NCI-H748 (cell line): ENCODE measurements at regions not wholly inside any gene's neighbourhood (a gene's known extent, or its start where the extent isn't known, plus 50 kb on each side); places are given as distances from the start of the nearest gene placed in this dataset.
A peak's percentile ranks its signal among the peaks of the same experiment; 100 is the strongest.

Experiments used
- DNase-seq: peaks from one replicate; lab custom pipeline; 2025; ENCODE audit not compliant: unreplicated experiment; lab: John Stamatoyannopoulos, UW

- DNase-seq = no peak
These were observed 108.2 kb downstream of the LYPLAL1 start for GRCh38 chr1:219281831-219282230.

DNA sequence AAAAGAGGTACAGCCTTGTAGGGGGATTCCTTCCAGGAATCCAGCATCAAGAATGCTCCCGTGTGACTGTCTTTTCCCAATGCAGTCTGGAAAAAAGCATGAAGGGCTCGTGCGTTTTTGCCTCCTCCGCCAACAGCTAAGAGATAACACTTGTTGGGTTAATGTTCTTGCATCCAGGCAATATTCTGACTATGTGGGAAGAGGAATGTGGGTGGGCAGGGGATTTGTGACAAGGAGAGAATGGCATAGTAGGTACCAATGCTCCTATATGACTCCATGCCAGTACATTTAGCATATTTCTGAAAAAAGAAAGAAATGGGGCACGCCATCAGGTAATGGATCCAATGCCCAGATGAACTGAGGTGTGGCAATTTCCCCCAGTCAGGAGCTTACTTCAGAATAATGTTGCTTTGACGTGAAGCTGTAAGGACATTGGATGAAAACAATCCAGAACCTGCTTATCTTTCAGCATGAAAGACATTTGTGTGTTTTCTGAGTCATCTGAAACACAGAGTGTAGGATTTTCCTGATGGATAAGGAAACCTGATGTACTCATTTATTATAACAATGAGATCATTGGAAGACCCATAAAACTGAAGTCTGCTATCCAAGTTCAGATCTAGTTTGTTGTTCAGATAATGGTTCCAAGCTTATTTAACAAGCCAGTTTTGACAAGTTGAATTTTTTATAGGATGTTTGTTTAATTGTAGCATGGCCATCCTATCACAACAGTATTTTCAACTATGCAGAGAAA is 105.5 kb downstream of the LYPLAL1 start:
- DNase-seq = no peak

GRCh38 chr1:219278288-219278687 is 104.6 kb downstream of the LYPLAL1 start:
- DNase-seq = no peak

DNA sequence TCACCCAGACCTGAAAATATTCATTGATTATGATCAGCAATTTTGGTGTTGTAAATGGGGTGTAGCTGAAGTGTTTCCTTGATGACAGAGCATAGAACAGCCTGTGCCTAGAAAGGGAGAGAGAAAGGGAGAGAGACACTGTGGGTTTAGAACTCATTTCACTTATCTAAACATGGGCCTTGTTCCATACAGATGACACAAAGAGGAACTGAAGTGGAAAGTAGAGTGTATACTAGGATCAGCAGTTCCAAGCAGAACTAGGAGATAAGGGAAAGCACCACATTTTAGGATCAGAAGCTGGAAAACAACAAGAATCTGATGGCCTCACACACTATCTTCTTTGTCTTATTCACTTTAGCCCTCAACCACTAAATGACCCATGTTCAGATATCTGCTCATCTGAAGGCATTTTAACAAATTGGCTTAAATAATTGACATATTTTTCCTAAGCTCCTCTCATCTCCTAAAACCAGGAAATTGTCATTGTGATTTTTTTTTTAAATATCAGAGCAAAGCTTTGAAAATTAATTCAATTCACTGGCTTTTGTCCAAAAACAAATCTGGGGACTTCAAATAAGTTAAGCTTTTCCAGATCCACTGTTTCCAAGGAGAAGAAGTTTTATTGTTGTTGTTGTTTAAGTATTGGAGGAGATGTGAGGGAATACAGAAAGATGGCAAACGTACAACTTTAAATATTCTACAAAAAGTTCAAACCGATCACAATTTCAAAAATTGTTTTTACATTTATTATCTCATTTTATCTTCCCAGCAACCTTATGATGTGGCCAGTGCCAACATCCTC is 103.8 kb downstream of the LYPLAL1 start:
- DNase-seq = no peak

DNA sequence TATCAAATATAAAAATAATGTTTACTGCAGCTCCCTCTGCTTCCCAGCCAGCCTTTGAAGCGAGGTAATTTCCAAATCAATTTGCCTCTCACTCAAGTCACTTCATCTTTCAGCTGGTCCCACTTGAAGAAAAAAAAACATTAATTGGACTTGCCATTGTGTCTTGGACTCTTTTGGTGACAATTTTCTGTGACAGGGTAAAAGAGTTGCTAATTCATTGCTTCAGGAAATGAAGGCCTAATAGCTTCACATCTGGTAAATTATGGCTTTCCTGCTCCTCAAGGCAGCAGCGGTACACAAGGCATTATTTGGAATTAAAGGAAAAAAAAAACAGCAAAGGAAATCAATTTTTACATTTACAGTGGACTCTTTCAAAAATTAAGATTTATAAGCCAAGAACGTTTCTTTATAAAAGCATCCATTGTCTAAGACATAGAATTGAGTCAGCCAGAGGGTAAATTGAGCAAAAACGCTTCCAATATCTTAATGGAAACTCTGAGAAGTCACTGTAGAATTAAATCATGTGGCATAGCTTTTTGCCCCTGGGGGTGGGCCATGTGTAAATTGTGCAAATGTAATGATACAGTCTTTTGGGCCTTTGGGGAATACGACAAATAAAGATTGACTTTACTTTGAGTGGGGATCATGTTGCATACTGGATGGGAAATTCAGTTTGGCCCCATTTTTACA is 102.5 kb downstream of the LYPLAL1 start:
- DNase-seq = no peak

DNA sequence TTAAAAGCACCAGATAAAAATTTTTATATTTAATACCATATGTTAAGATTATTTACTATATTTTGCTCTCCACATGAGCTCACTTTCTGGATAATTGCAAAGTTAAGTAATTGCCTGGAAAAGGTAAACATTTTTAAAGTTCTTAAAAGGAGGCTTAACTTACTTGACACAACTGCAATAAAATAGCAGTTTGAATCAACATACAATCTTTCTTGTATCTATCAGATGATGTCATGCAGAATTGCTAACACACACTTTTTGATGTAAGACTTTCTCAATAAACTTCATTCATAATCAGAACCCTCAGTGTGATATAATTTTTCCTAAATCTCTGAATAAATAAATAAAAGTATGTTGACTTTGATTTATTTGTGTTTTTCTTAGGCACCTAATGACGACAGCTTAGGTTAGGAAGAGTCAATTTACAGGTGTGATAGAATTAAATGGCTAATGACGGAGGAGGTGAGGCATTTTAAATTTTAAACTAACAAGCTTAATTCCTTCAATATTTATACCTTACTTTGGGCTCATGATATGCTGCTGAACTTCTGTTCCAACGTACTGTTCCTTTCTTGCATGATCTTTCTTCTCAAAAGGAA is 99.5 kb downstream of the LYPLAL1 start:
- DNase-seq = no peak

DNA sequence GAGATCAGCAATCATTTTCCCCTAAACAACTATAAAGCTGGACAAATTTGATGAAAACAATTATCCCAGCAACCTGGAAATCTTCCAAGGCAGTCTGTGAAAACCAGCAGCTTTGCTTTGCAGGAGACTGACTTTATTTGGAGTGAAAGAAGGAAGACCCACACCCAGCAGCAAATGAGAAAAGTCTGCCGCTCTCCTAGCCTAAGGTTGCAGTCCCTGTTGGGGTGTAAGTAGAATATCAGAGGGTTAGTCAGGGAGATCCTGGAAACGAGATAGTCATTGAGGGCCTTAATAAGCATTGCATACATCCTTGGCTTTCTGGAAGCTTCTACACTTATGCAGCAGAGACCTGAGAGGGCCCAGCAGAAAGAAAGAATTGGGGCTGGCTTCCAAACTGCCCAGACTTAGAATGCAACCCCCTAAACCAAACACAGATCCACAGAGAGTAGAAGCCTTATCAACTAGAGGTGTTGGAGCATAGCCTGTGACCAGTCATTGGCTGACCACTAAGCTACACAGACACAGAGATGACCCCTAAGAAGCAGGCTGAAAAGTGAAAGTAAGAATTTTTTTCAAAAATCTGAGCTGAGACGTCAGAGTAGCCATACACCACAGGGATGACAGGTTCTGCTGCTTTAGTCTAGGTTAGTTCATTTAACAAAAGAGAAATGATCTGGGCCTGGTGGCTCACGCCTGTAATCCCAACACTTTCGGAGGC is 98.3 kb downstream of the LYPLAL1 start:
- no peak for DNase-seq

DNA sequence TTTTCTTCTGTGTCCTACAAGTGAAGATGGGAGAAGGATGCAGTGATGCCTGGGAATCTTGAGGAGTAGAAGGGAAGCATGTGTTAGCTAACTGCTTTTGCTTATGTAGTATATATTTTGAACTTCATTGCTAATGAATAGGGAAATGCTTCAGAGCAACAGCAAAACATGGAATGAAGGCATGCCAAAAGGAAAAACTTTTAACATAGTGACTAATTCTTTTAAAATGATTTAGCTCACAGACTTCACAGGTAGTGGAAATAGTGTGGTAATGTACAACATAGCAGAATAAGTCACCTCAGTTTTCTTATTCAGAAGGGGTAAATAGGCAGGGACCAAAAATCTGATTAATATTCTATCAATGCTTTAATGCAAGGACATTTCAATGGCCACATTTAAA is 95.5 kb downstream of the LYPLAL1 start:
- DNase-seq = no peak

DNA sequence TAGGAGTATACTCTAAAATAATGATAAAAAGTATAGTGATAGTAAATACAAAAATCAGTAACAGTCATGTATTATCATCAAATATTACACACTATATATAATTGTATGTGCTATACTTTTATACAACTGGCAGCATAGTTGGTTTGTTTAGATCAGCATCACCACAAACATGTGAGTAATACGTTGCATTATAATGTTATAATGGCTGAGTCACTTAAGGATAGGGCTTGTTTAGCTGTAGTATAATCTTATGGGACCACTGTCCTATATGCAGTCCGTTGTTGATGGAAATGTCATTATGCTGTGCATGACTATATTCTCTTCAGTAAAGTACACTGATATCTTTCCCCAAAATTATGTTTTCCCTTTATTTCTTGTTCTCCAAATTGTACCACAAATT is 92.8 kb downstream of the LYPLAL1 start:
- DNase-seq = no peak

DNA sequence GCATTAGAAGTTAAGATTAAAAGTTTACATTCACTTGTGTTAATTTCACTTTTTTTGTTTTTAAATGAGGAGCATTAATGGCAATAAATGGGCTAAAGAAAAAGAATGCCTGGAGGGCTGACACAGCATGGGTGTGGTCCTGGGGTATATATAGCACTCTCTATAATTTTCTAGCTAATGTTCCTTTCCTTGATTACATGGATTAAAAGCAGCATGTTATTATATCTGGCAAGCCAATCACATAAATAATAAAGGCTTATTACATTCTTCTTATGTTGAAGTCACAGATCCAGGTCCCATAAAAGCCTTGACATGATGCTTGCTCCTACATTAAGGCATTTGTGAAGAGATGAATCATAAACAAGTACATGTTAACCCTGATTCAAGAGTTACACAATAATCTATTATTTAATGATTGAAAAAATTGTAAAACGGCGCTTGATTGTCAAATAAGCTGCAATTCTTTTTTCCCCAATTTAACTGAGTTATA is 91.4 kb downstream of the LYPLAL1 start:
- peak; percentile 77 for DNase-seq

DNA sequence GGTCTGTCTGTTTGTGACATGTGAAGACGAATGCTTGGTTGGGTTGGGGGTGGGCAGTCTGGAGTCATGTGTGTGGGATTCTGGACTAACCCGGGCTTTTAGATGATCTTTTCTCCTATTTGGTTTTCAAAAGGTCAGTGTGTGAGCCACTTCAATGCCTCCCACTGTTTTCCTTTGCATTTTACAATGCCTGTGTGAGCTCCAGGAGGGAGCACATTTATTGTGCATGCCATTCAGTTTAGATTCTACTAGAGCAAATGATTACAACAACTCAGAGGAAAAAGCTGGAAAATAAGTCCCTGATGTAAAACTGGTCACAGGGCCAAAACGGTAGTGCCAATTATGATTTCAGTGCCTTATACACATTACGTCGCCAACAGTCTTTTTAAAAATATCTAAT is 90.9 kb downstream of the LYPLAL1 start:
- peak; percentile 90 for DNase-seq
